Transverse colon (tissue), 4 donors: ENCODE measurements at regions not wholly inside any gene's neighbourhood (a gene's known extent, or its start where the extent isn't known, plus 50 kb on each side); places are given as distances from the start of the nearest gene placed in this dataset.

ENCODE experiments used
- DNase-seq: peaks from one replicate; pipeline ENCODE4 v3.0.0-alpha.2; 2019
- H3K27ac ChIP-seq, 4 donors: fragments of 200-600 bp; sonication (generic); 2 replicates each; pipeline ENCODE4 v1.5.1; 2016 to 2018; ENCODE audit warnings: inconsistent platforms in 4 of 4
- H3K27me3 ChIP-seq: fragments of 200-600 bp; sonication (generic); 2 replicates; pipeline ENCODE4 v1.5.1; 2017; ENCODE audit warnings: inconsistent platforms
- H3K36me3 ChIP-seq, 4 donors: fragments of 200-600 bp; sonication (generic); 2 replicates each; pipeline ENCODE4 v1.5.1; 2017 to 2019; ENCODE audit warnings: inconsistent platforms in 4 of 4
- H3K4me1 ChIP-seq, 4 donors: fragments of 200-600 bp; sonication (generic); 2 replicates each; pipeline ENCODE4 v1.5.1; 2017 to 2020; ENCODE audit warnings: inconsistent platforms in 4 of 4
- H3K4me3 ChIP-seq, 4 donors: fragments of 200-600 bp; sonication (generic); 1 replicate in 1 of 4; 2 replicates in 3 of 4; pipeline versions ENCODE4 v1.5.1 to v1.6.1; 2017 to 2019; ENCODE audit warnings: inconsistent platforms in 4 of 4
- H3K9me3 ChIP-seq, 2 donors: fragments of 200-600 bp; sonication (generic); 2 replicates each; pipeline ENCODE4 v1.5.1; 2017 to 2019; ENCODE audit warnings: inconsistent platforms in 2 of 2
- CTCF ChIP-seq, 5 experiments: fragments of 200-600 bp in 3 of 5; fragments of 450-650 bp in 2 of 5; sonication (generic) in 3 of 5; IDR thresholded peaks; 1 replicate in 2 of 5; 2 replicates in 3 of 5; pipeline ENCODE4 v1.5.1; 2016 to 2017; ENCODE audit warnings: antibody characterized with exemption in 5 of 5, inconsistent platforms in 3 of 5, mild to moderate bottlenecking in 2 of 5, moderate library complexity in 1 of 5
- EP300 ChIP-seq: sonication (generic); formaldehyde crosslinking; IDR thresholded peaks from one replicate; pipeline ENCODE4 v1.6.1; 2017; ENCODE audit warnings: antibody characterized with exemption, low read depth
- POLR2A ChIP-seq: fragments of 450-650 bp; IDR thresholded peaks from one replicate; pipeline ENCODE4 v1.6.1; 2016; ENCODE audit warnings: antibody characterized with exemption, mild to moderate bottlenecking, moderate library complexity
- POLR2AphosphoS5 ChIP-seq, 3 donors: sonication (generic); formaldehyde crosslinking; IDR thresholded peaks; one replicate each; pipeline ENCODE4 v1.6.1; 2016; ENCODE audit warnings: antibody characterized with exemption in 3 of 3
- WGBS, 2 donors: methylation state at CpG; one replicate each; pipeline ENCODE4 v1.1.5; 2018; ENCODE audit warnings: low coverage in 1 of 2; 5-methylcytosine and 5-hydroxymethylcytosine counted together
- in situ Hi-C, 4 donors: fragments of 200-750 bp; cut with MboI; loops; one replicate each; pipeline versions ENCODE4 v1.15.0 to v1.15.1; 2017; ENCODE audit warnings: low sequenced_read_pairs in 3 of 4, low pct_ligation_motif_present in 1 of 4, low pct_unique_long_range_greater_than_20kb in 1 of 4
- intact Hi-C: fragments of 100-400 bp; cut with DNase I; formaldehyde crosslinking; loops from one replicate; pipeline ENCODE4 v1.15.1; 2023; ENCODE audit warnings: low total_unique reads

GRCh38 chr2:146844226-146844990 lies 1000.4 kb upstream of the ACVR2A start:
- 69 to 81% methylated on average over 6 of the region's 6 CpGs for WGBS, 2 donors
- H3K9me3 ChIP-seq = no peaks in the 10 kb centered on the region
- no peaks in the 10 kb centered on the region for H3K27me3 ChIP-seq
- no peak overlapping the region for H3K4me3 ChIP-seq
- no peak overlapping the region for H3K27ac ChIP-seq
- no peaks in the 10 kb centered on the region for H3K4me1 ChIP-seq
- TF ChIP-seq POLR2A (no peak), CTCF (IDR thresholded peaks at IDR 0.05) (no peak), EP300 (no peak)
- intact Hi-C loops (no loop called here), in situ Hi-C loops (no loop called here)
- no peak for DNase-seq
- H3K36me3 ChIP-seq = no peaks in the 10 kb centered on the region

- Histone ChIP-seq H3K4me3 (no peak overlapping the region), H3K36me3 (no peaks in the 10 kb centered on the region), H3K27me3 (no peaks in the 10 kb centered on the region), H3K9me3 (no peaks in the 10 kb centered on the region), H3K4me1 (no peaks in the 10 kb centered on the region), H3K27ac (no peak overlapping the region)
- no peak for DNase-seq
- in situ Hi-C loops = no loop called here
- intact Hi-C loops = loop anchor here (10.0 kb wide), 1 partner anchor 177 kb away; no protein-coding TSS in a partner anchor
- TF ChIP-seq POLR2AphosphoS5 (IDR thresholded peaks at IDR 0.05) = no peak
- TF ChIP-seq POLR2A = no peak
- TF ChIP-seq CTCF (IDR thresholded peaks at IDR 0.05) = no peak
- TF ChIP-seq EP300 = no peak
Measured at GRCh38 chr2:146837857-146838256, 1007.0 kb upstream of the ACVR2A start.

- DNase-seq = no peak
- Histone ChIP-seq H3K4me3 (no peak overlapping the region), H3K27ac (no peak overlapping the region), H3K36me3 (no peaks in the 10 kb centered on the region), H3K4me1 (no peaks in the 10 kb centered on the region), H3K9me3 (no peaks in the 10 kb centered on the region), H3K27me3 (no peaks in the 10 kb centered on the region)
- TF ChIP-seq EP300 (no peak), POLR2AphosphoS5 (IDR thresholded peaks at IDR 0.05) (no peak)
- intact Hi-C loops = no loop called here
- in situ Hi-C loops = no loop called here
Measured at GRCh38 chr2:146826388-146826787, 1018.4 kb upstream of the ACVR2A start.

- no peak overlapping the region for H3K27ac ChIP-seq
- no peaks in the 10 kb centered on the region for H3K36me3 ChIP-seq
- 29 to 43% methylated on average over 2 of the region's 2 CpGs for WGBS, 2 donors
- TF ChIP-seq CTCF (IDR thresholded peaks at IDR 0.05) (no peak), EP300 (no peak), POLR2AphosphoS5 (IDR thresholded peaks at IDR 0.05) (no peak), POLR2A (no peak)
- intact Hi-C loops (no loop called here), in situ Hi-C loops (no loop called here)
- DNase-seq = no peak
- H3K27me3 ChIP-seq = no peaks in the 10 kb centered on the region
- H3K4me3 ChIP-seq = no peak overlapping the region
- no peaks in the 10 kb centered on the region for H3K4me1 ChIP-seq
- no peaks in the 10 kb centered on the region for H3K9me3 ChIP-seq
Measured at GRCh38 chr2:146821836-146822316, 1023.0 kb upstream of the ACVR2A start.

- Histone ChIP-seq H3K4me3 (no peak overlapping the region), H3K27ac (no peak overlapping the region), H3K36me3 (no peaks in the 10 kb centered on the region), H3K9me3 (no peaks in the 10 kb centered on the region), H3K4me1 (no peaks in the 10 kb centered on the region), H3K27me3 (no peaks in the 10 kb centered on the region)
- intact Hi-C loops = no loop called here
- TF ChIP-seq POLR2A (no peak), EP300 (no peak), POLR2AphosphoS5 (IDR thresholded peaks at IDR 0.05) (no peak), CTCF (IDR thresholded peaks at IDR 0.05) (no peak)
- WGBS, 2 donors = 63 to 82% methylated on average over 3 of the region's 3 CpGs
- in situ Hi-C loops = no loop called here
- no peak for DNase-seq
Measured at GRCh38 chr2:146820672-146821071, 1024.2 kb upstream of the ACVR2A start.
